Right renal pelvis (tissue), 4 donors: ENCODE measurements at regions not wholly inside any gene's neighbourhood (a gene's known extent, or its start where the extent isn't known, plus 50 kb on each side); places are given as distances from the start of the nearest gene placed in this dataset.

Experiments
- DNase-seq, 4 donors: peaks; one replicate each; pipeline ENCODE4 v3.0.0-alpha.2; 2013; ENCODE audit warnings: low read depth in 4 of 4, low spot score in 3 of 4, missing footprints in 1 of 4

- no peak for DNase-seq
Observed at GRCh38 chrX:110408949-110409588, 50.4 kb downstream of the RTL9 start.

- no peak for DNase-seq
Observed at GRCh38 chrX:110409925-110410324, 51.3 kb downstream of the RTL9 start.

GRCh38 chrX:110410603-110411002 is 52.0 kb downstream of the RTL9 start:
- no peak for DNase-seq

- peak; percentile 50 to 67 (median 59) for DNase-seq
Observed at GRCh38 chrX:110412971-110413726, 54.5 kb downstream of the RTL9 start.

DNA sequence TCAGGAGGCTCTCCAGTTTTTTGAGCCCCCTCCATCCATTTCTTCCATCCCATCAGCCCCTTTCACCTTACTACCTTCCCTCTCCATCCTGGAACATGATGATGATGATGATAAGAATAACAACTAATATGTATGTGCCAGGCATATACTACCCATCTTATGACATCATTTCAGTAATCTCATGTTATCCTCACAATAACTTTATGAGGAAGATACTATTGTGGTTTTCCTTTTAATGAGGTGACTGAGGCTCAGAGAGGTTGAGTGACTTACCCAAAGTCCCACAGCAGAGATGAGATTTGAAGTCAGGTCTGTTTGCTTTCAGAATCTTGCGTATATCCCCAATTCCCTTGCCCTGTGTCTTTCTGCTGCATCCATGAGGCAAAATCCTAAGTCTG is 55.1 kb downstream of the RTL9 start:
- DNase-seq = no peak

DNA sequence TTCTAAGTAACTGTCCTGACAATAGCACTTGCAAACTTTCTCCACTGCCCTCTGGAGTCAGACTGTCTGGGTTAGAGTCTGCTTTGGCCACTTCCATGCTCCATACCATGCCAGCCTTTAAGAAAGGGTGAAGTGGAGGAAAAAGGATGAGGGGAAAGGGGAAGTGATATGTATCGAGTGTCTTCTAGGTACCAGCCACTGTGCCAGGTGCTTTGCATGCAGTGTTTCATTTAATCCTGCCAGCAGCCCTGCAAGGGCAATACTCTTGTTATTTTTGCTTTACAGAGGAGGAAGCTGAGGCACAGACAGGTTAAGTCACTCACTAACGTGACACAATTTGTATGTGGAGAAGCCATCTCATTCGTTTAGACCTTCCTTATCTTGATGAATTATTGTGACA is 55.6 kb downstream of the RTL9 start:
- no peak for DNase-seq

DNA sequence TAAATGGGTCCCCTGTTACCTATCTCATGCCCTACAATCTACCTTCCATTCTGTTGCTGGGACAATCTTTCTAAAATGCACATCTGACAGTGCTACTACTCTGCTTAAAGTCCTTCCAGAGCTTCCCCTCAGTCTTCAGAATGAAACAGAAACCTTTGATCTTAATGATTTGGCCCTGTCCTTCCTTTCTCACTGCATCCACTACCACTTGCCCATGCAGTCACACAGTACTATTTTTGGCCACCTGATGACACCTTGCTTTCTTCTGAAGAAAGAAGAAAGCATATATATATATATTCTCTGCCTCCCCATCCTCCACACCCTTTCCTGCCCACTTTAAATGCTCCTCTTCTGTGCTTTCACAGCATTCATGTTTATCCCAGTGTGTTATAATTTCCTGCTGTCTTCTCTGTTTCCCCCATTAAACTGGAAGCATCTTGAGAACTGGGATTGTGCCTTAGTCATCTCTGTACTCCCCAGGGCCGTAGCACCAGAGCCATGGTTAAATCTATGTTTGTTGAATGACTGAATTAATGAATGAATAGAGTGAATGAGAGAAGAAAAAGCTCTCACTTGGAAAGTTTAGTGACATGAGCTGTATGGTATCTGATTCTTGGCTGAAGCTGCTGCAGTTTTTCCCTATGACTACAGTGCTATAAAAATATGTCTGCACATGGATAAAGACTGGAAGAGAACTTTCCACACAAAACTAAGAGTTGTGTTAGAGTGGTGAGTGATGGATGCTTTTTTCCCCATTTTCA is 56.2 kb downstream of the RTL9 start:
- DNase-seq = no peak

- no peak for DNase-seq
Observed at GRCh38 chrX:110415440-110416170, 57.0 kb downstream of the RTL9 start.

GRCh38 chrX:110417128-110417527 is 58.5 kb downstream of the RTL9 start:
- no peak for DNase-seq

DNA sequence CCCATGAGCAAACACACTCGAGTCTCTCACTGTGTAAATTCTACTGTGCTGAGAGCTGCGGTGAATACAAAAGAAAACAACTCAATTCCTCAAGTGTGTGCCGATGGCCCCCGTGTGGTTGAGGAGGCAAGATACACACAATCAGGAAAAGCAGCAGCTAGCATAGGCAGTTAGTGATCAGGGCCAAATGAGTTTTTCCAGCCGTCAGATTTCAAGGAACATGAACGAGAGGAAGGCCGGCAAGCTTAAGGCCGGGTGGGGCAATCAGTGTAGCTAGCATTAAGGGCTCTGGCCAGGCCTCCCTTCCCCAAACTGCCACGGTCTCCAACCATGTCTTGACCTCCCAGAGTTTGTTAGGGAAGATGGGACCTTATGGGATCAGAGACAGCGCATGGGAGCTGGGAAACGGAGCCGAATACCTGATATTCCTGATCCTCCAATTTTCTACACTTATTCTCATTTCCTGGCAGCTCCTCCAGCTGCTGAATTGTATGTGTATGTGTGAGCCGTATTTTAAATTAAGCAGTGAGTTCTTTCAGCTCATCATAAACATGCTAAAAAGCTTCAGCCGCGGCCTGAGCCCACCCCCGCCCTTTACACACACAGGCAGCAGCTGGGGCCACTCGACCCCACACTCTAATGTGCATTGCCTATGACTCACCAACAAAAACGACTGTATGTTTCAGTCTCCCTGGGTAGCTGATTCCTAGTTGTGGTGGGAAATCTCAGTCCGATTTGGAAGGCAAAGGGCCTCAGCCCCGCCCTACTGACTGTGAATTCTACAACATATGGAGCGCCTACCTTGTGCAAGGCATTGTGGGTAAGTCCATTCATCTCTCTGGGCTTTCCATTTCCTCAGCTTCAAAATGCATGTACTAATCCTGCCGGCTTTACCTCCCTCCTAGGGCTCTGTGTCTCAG is 59.9 kb downstream of the RTL9 start:
- DNase-seq = peak in 1 of 4 donors; percentile 37

DNA sequence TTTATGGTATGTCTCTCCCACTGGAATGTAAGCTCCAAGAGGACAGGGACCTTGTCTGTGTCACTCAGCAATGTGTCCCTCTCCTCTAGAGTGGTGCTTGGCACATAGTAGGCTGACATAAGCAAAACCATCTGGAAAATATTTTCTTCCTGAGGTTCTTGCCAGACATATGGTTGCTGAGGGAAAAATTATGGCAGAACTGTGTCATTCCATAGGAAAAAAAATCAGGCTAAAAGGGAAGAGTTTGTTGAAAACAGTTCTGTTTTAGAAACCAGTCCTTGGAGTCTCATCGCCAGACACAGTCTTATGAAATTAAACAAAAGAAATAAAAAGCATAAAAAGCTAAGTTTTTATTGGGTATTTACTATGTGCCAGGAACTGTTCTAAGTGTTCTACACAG is 60.9 kb downstream of the RTL9 start:
- DNase-seq = no peak

GRCh38 chrX:110420771-110421499 is 62.3 kb downstream of the RTL9 start:
- DNase-seq = no peak

- DNase-seq = no peak
Observed at GRCh38 chrX:110421500-110422455, 63.1 kb downstream of the RTL9 start.

- no peak for DNase-seq
Observed at GRCh38 chrX:110425222-110426154, 66.8 kb downstream of the RTL9 start.

GRCh38 chrX:110426155-110426504 is 67.5 kb downstream of the RTL9 start:
- DNase-seq = no peak

DNA sequence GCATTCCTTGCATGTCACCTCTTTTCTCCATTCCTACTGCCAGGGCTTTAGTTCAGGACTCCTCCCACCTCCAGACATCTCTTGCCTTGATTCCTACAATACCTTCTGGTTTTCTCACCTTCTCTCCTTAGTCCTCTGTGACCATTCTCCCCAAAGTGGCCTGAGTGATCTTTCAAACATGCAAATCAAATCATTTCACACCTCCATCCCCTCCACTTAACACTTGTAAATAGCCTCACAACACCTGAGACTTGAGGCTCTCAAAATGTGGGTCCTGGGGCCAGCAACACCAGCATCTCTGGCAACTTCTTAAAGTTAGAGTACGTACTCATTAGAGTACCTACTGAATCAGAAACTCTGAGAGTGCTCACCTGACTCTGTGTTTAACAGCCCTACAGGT is 68.4 kb downstream of the RTL9 start:
- no peak for DNase-seq

GRCh38 chrX:110428144-110428543 is 69.5 kb downstream of the RTL9 start:
- no peak for DNase-seq
